ENCODE measurements at regions not wholly inside any gene's neighbourhood (a gene's known extent, or its start where the extent isn't known, plus 50 kb on each side); places are given as distances from the start of the nearest gene placed in this dataset.

DNA sequence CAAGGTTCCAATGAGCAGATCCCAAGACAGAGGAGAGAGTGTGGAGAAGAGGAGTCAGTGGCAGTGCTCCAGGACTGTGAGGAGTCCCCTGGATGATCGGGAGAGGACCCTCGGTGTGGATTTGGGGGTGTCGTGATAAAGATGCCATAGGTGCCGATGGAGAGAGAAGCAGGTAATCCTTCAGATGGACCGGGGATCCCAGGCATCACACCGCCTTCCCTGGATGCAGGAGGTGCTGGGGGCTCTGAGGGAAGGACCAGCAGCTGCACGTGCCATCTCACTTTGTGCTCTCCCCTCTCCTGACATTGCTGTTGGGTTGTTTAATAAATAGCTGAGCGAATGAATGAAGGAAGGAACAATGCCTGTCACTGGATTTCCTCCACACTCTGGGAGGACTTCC lies 744.1 kb downstream of the BRD1 start:
- TF ChIP-seq EZH2 (IDR thresholded peaks at IDR 0.05) (no peak), FOXP2 (optimal IDR thresholded peaks at IDR 0.05; ENCODE audit: control extremely low read depth, extremely low read length, insufficient read depth) (no peak), POLR2AphosphoS5 (IDR thresholded peaks at IDR 0.05; ENCODE audit: borderline replicate concordance, low read depth, low read length) (no peak)
- Histone ChIP-seq H3K9me3 (ENCODE audit: low read depth, low read length) (no peaks in the 10 kb centered on the region), H3K36me3 (ENCODE audit: insufficient read depth, low read length) (no peaks in the 10 kb centered on the region), H3K27ac (no peak overlapping the region), H3K9ac (ENCODE audit: insufficient read length) (no peak overlapping the region), H3K4me3 (no peak overlapping the region)
- DNase-seq (ENCODE audit: low read depth, low spot score): no peak

DNA sequence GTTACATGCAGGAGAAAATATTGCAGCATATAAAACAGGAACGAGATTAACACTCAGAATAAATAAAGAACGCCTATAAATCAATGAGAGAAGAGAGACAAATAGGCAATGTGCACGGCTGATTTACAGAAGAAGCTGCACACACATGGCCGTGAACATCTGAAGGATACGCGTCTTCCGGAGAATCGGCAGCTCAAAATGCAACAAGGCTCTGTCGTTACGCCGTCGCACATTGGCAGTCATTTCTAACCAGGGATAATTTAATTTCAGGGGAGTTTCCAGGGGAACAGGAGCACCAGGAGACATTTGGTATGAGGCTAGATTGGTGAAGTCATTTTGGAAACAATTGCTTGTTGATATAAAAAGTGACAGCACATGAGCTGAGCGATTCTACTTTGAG lies 745.2 kb downstream of the BRD1 start:
- no peak for DNase-seq (ENCODE audit: low read depth, low spot score)
- H3K9ac ChIP-seq (ENCODE audit: insufficient read length): no peak overlapping the region
- no peak overlapping the region for H3K4me3 ChIP-seq
- no peaks in the 10 kb centered on the region for H3K36me3 ChIP-seq (ENCODE audit: insufficient read depth, low read length)
- no peak overlapping the region for H3K27ac ChIP-seq
- TF ChIP-seq FOXP2 (optimal IDR thresholded peaks at IDR 0.05; ENCODE audit: control extremely low read depth, extremely low read length, insufficient read depth) (no peak), POLR2AphosphoS5 (IDR thresholded peaks at IDR 0.05; ENCODE audit: borderline replicate concordance, low read depth, low read length) (no peak), EZH2 (IDR thresholded peaks at IDR 0.05) (no peak)
- no peaks in the 10 kb centered on the region for H3K9me3 ChIP-seq (ENCODE audit: low read depth, low read length)

DNA sequence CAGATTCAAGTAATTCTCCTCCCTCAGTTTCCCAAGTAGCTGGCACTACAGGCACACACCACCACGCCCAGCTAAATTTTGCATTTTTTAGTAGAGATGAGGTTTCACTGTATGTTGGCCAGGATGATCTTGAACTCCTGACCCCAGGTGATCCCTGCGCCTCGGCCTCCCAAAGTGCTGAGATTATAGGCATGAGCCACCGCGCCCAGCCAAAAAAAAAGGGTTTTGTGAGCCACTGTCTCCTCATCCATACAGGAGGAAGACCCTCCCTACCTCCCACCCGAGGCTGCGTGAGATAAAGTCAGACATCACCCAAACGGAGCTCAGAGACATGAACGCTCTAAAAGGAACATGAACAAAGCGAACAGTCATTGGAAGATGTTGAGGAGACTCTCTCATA lies 745.7 kb downstream of the BRD1 start:
- Histone ChIP-seq H3K9me3 (ENCODE audit: low read depth, low read length) (no peaks in the 10 kb centered on the region), H3K9ac (ENCODE audit: insufficient read length) (no peak overlapping the region), H3K36me3 (ENCODE audit: insufficient read depth, low read length) (no peaks in the 10 kb centered on the region), H3K27ac (no peak overlapping the region), H3K4me3 (no peak overlapping the region)
- DNase-seq (ENCODE audit: low read depth, low spot score): no peak
- no peak for TF ChIP-seq POLR2AphosphoS5 (IDR thresholded peaks at IDR 0.05; ENCODE audit: borderline replicate concordance, low read depth, low read length)
- TF ChIP-seq FOXP2 (optimal IDR thresholded peaks at IDR 0.05; ENCODE audit: control extremely low read depth, extremely low read length, insufficient read depth): no peak
- TF ChIP-seq EZH2 (IDR thresholded peaks at IDR 0.05): no peak

DNA sequence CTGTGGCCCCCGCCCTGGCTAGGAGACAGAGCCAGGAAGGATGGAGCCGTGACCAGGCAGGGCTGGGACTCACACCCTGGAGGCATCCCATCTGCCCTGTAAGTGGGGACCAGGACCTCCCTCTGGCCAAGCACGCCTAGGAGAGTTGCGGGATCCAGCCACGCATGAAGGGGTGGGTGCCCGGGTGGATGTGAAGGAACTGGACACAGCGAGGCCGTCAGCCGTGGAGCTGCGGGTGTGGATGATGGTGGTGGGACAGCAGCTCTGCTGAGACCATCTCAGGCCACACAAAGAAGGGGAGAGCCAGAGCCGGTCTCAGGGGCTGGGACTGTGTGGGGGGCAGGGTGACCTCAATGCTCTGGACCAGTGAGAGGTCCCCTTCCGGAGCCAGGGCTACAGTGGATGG lies 746.4 kb downstream of the BRD1 start:
- Histone ChIP-seq H3K9ac (ENCODE audit: insufficient read length) (no peak overlapping the region), H3K9me3 (ENCODE audit: low read depth, low read length) (no peaks in the 10 kb centered on the region), H3K4me3 (no peak overlapping the region), H3K27ac (no peak overlapping the region), H3K36me3 (ENCODE audit: insufficient read depth, low read length) (no peaks in the 10 kb centered on the region)
- TF ChIP-seq POLR2AphosphoS5 (IDR thresholded peaks at IDR 0.05; ENCODE audit: borderline replicate concordance, low read depth, low read length) (no peak), FOXP2 (optimal IDR thresholded peaks at IDR 0.05; ENCODE audit: control extremely low read depth, extremely low read length, insufficient read depth) (no peak), EZH2 (IDR thresholded peaks at IDR 0.05) (no peak)
- no peak for DNase-seq (ENCODE audit: low read depth, low spot score)

DNA sequence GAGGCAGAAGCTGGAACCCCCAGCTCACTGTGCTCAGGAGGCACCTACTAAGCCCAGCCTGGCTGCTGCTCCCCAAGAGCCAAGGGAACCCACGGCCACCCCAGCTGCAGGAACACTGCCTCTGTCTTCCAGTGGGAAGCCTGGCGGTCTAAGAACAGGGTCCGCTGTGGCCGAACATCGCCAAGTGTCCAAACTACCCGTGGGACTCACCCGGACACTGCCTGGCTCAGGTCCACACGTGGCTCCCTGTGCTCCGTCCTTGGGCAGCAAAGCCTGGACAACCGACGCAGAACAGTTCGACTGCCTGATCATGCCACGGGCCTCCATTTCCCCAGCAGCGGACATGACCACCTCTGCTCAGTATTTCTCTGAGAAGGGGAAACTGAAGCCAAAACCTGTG lies 747.0 kb downstream of the BRD1 start:
- Histone ChIP-seq H3K36me3 (ENCODE audit: insufficient read depth, low read length) (no peaks in the 10 kb centered on the region), H3K27ac (no peak overlapping the region), H3K4me3 (no peak overlapping the region), H3K9me3 (ENCODE audit: low read depth, low read length) (no peaks in the 10 kb centered on the region), H3K9ac (ENCODE audit: insufficient read length) (no peak overlapping the region)
- no peak for DNase-seq (ENCODE audit: low read depth, low spot score)
- TF ChIP-seq FOXP2 (optimal IDR thresholded peaks at IDR 0.05; ENCODE audit: control extremely low read depth, extremely low read length, insufficient read depth) (no peak), EZH2 (IDR thresholded peaks at IDR 0.05) (no peak), POLR2AphosphoS5 (IDR thresholded peaks at IDR 0.05; ENCODE audit: borderline replicate concordance, low read depth, low read length) (no peak)

DNA sequence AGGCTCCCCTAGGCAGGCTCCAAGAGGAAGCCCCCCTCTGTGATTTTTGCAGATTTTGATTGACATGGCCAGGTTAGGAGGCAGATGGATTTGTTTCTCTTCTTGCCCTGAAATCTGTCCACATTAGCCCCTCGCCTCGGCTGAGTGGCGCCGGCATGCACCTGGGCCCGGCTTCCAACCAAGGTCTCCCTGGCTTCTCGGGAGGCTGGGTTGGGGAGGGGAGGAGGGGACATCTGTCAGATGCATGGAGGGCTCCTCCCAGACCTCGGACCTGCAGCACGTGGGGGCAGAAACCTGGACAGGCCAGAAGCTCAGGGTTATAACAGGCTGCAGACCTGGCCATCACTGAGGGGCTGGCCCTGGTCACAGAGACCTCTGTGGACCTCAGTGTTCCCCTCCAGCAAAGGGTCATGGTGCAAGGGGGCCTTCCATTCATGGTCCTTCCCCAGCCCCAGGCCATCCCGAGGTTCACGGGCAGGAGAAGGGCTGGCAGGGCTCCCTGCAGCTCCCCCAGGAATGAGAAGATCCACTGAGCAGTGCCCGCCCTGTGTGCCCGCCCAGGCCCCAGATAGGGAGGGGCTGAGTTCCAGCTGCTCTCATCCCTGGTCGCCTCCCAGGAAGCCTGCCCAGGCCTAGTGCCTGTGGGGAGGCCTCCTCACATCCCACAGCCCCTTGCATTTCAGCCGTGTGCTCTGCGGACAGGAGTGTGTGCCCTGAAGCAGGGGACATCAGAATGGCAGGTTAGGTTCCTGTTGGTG lies 747.8 kb downstream of the BRD1 start:
- H3K4me3 ChIP-seq: no peak overlapping the region
- H3K36me3 ChIP-seq (ENCODE audit: insufficient read depth, low read length): no peaks in the 10 kb centered on the region
- TF ChIP-seq FOXP2 (optimal IDR thresholded peaks at IDR 0.05; ENCODE audit: control extremely low read depth, extremely low read length, insufficient read depth) (no peak), EZH2 (IDR thresholded peaks at IDR 0.05) (no peak), POLR2AphosphoS5 (IDR thresholded peaks at IDR 0.05; ENCODE audit: borderline replicate concordance, low read depth, low read length) (no peak)
- no peaks in the 10 kb centered on the region for H3K9me3 ChIP-seq (ENCODE audit: low read depth, low read length)
- no peak overlapping the region for H3K27ac ChIP-seq
- no peak overlapping the region for H3K9ac ChIP-seq (ENCODE audit: insufficient read length)
- DNase-seq (ENCODE audit: low read depth, low spot score): no peak

DNA sequence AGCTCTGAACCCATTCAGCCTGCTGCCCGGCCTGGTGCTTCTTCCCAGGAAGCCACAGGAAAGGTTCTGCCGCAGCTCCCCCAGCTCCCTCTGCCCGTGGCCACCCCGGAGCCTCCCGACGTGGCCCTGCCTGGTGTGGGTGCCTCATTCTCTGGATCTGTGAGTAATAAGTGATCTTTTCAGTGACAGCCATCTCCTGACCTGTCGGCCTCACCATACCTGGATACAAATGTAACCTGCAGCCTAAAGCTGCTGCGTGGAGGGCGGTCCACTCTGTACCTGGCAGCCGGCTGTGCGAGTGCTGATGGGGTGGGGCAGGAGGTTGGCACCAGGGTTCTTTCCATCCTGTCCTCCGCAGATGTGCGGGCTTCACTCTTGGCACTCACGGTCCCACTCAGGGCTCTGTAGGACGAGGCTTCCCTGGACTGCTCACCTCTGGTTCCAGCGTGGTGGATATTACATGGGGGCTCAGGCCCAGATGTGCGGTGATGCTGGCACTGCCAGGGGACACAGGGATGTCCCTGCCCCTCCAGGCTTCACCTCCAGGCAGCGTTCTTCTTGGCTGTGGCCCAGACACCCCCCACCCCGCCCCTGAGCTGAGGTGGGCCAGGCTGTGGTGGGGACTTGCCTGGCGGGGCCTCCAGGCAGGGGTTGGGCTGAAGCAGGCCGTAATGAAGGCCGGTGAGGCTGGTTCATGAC lies 748.5 kb downstream of the BRD1 start:
- TF ChIP-seq POLR2AphosphoS5 (IDR thresholded peaks at IDR 0.05; ENCODE audit: borderline replicate concordance, low read depth, low read length) (no peak), EZH2 (IDR thresholded peaks at IDR 0.05) (no peak), FOXP2 (optimal IDR thresholded peaks at IDR 0.05; ENCODE audit: control extremely low read depth, extremely low read length, insufficient read depth) (no peak)
- no peak for DNase-seq (ENCODE audit: low read depth, low spot score)

DNA sequence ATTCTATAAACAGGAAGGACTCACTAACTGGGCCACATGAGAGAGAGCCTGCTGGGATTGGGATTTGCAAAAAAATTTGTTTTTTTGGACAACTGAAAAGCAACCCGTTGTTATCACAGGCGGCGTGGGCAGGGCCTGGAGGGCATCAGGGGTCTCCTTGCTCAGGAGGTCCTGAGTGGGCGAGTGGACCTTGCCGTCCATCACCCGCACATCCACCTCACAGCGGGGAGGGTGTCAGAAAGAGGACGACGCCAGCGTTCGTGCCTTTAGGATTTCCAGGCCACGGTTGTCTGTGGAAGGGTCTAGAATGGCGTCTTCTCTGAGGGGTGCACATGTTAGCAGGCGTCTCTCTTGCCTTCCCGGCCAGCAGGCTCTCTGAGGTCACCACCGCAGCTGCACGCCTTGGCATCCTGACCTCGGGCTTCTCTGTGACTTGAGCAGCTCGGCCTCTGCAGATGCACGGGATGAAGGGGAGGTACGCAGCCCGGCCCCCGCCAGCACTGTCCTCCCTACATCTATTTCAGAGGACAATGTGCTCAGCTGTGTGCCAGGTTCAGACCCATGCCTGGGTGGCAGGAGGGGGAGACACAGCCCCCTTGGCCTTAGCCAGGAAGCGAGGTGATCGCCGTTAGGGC lies 749.5 kb downstream of the BRD1 start:
- DNase-seq (ENCODE audit: low read depth, low spot score): no peak
- Histone ChIP-seq H3K9me3 (ENCODE audit: low read depth, low read length) (no peaks in the 10 kb centered on the region), H3K36me3 (ENCODE audit: insufficient read depth, low read length) (no peaks in the 10 kb centered on the region), H3K9ac (ENCODE audit: insufficient read length) (no peak overlapping the region), H3K4me3 (no peak overlapping the region), H3K27ac (no peak overlapping the region)
- no peak for TF ChIP-seq POLR2AphosphoS5 (IDR thresholded peaks at IDR 0.05; ENCODE audit: borderline replicate concordance, low read depth, low read length)
- TF ChIP-seq EZH2 (IDR thresholded peaks at IDR 0.05): no peak
- no peak for TF ChIP-seq FOXP2 (optimal IDR thresholded peaks at IDR 0.05; ENCODE audit: control extremely low read depth, extremely low read length, insufficient read depth)

More for the DNA sequence above, 748.5 kb downstream of the BRD1 start:
- no peaks in the 10 kb centered on the region for H3K36me3 ChIP-seq (ENCODE audit: insufficient read depth, low read length)
- H3K9me3 ChIP-seq (ENCODE audit: low read depth, low read length): no peaks in the 10 kb centered on the region
- H3K4me3 ChIP-seq: no peak overlapping the region
- no peak overlapping the region for H3K9ac ChIP-seq (ENCODE audit: insufficient read length)
- no peak overlapping the region for H3K27ac ChIP-seq
